Psoas muscle (tissue), 7 donors: ENCODE measurements at regions not wholly inside any gene's neighbourhood (a gene's known extent, or its start where the extent isn't known, plus 50 kb on each side); places are given as distances from the start of the nearest gene placed in this dataset.

Source experiments
- ATAC-seq, 4 donors: fragments of 200-7000 bp; cut with Tn5 transposase; one replicate each; pipeline ENCODE4 v1.9.1; 2020; ENCODE audit warnings: moderate library complexity in 3 of 4, mild to moderate bottlenecking in 2 of 4
- DNase-seq, 2 donors: peaks; one replicate each; pipeline ENCODE4 v3.0.0-alpha.2; 2020
- H3K27ac ChIP-seq: fragments of 200-600 bp; one replicate; pipeline ENCODE4 v1.8.0; 2022
- H3K27me3 ChIP-seq, 3 donors: fragments of 200-600 bp in 1 of 3; one replicate each; pipeline versions ENCODE4 v1.6.1 to v1.8.0; 2013 to 2022; ENCODE audit warnings: low read length in 2 of 3, mild to moderate bottlenecking in 2 of 3, moderate library complexity in 1 of 3; ENCODE audit not compliant: insufficient read depth in 3 of 3
- H3K36me3 ChIP-seq, 2 donors: fragments of 200-600 bp in 1 of 2; one replicate each; pipeline versions ENCODE4 v1.6.1 to v1.8.0; 2013 to 2022; ENCODE audit warnings: low read depth in 1 of 2, mild to moderate bottlenecking in 1 of 2, moderate library complexity in 1 of 2; ENCODE audit not compliant: insufficient read depth in 1 of 2
- H3K4me1 ChIP-seq: fragments of 200-600 bp; one replicate; pipeline ENCODE4 v1.8.0; 2022
- H3K4me3 ChIP-seq: fragments of 200-600 bp; one replicate; pipeline ENCODE4 v1.8.0; 2022; ENCODE audit warnings: mild to moderate bottlenecking
- H3K9me3 ChIP-seq: fragments of 200-600 bp; one replicate; pipeline ENCODE4 v1.8.0; 2022
- WGBS, 3 donors: extraction: QIAGEN DNeasy Blood & Tissue Kit; methylation state at CpG; one replicate each; pipeline versions ENCODE4 v1.1.6 to v1.1.7; 2013; 5-methylcytosine and 5-hydroxymethylcytosine counted together
- intact Hi-C, 2 donors: fragments of 100-400 bp; cut with DNase I; formaldehyde crosslinking; loops; one replicate each; pipeline versions ENCODE4 v1.11.0 to v1.14.2; 2022
- TF ChIP-seq, protein P1 (sequence below): fragments of 200-600 bp; IDR thresholded peaks from one replicate; pipeline ENCODE4 v1.8.0; 2022; ENCODE audit warnings: antibody characterized with exemption
- donor health status: healthy with polysubstance abuse.
- donor health status: DM: no; HTN: no; CAD: no; lungs with moderate emphysema.
- donor health status: Bipolar disorder and iron deficiency.
- donor health status: healthy.
- donor health status: DM: yes; HTN: yes; CAD: no.
- donor health status: DM: no; HTN: no; CAD: no.
- donor health status: DM: yes; HTN: yes; CAD: no.

DNA sequence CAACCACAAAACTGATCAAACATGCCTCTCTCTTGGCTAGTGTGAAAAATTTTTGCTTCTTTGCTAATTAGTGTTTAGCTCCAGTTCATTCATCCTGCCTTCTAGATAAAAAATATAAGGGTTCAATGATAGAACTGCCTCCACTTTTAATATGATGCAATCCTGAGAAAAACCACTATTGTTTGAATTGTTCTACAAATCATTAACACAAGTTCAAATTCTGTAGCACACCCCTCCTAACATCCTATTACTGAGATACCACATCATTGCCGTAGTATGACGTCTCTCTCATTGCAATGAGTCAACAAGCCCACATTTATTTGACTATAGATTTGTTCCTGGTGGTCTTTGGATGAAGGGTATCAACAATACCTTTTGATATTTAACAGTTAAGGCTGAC lies 365.8 kb upstream of the OPRM1 start:
- 79 to 86% (median 82%) methylated on average over 2 of the region's 2 CpGs for WGBS, 3 donors
- Histone ChIP-seq H3K27ac (no peak overlapping the region), H3K36me3 (no peaks in the 10 kb centered on the region), H3K4me1 (no peaks in the 10 kb centered on the region), H3K27me3 (no peaks in the 10 kb centered on the region), H3K4me3 (no peak overlapping the region), H3K9me3 (no peaks in the 10 kb centered on the region)
- intact Hi-C loops: no loop called here
- ATAC-seq (no peak), DNase-seq (no peak)
- TF ChIP-seq, protein P1, sequence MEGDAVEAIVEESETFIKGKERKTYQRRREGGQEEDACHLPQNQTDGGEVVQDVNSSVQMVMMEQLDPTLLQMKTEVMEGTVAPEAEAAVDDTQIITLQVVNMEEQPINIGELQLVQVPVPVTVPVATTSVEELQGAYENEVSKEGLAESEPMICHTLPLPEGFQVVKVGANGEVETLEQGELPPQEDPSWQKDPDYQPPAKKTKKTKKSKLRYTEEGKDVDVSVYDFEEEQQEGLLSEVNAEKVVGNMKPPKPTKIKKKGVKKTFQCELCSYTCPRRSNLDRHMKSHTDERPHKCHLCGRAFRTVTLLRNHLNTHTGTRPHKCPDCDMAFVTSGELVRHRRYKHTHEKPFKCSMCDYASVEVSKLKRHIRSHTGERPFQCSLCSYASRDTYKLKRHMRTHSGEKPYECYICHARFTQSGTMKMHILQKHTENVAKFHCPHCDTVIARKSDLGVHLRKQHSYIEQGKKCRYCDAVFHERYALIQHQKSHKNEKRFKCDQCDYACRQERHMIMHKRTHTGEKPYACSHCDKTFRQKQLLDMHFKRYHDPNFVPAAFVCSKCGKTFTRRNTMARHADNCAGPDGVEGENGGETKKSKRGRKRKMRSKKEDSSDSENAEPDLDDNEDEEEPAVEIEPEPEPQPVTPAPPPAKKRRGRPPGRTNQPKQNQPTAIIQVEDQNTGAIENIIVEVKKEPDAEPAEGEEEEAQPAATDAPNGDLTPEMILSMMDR: no peak

DNA sequence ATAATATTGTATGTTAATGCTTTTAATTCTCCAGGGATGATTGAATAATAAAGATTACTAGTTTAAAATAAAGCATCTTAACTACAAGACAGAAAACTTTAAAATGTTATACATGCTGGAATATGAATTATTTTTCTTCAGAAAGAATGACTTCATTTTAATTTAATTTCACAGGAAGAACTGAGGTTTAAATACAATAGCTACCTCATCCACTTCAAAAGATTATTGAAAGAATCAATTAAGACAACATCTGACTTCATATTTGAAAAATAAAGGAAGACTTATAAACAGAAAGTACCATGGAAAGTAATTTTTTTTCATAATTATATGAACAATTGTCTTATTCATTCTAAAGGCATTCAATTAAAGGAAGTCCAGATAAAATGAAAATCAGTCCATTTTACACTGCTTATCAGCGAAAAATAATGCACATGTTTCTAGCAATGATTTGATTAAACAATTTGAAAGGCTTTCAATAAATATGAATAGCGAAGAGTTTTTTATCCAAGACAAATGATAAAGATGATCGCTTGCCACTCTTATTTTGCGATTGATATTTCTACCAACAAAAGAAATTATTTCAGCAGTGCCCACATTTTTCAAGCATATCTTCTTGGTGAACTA lies 368.5 kb upstream of the OPRM1 start:
- intact Hi-C loops: no loop called here
- Histone ChIP-seq H3K9me3 (no peaks in the 10 kb centered on the region), H3K27me3 (no peaks in the 10 kb centered on the region)

DNA sequence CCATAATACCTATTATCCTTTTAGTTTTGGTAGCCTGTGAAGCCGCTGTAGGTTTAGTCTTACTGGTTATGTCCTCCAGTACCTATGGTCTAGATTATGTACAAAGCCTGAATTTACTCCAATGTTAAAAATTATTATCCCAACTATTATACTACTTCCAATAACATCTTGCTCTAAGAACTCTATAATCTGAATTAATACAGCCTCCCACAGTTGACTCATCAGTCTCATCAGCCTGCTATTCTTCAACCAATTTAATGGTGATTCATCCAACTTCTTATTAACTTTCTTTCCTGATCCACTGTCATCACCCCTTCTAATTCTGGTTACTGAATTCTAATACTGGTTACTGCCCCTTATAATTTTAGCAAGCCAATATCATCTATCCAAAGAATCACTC lies 370.3 kb upstream of the OPRM1 start:
- H3K27ac ChIP-seq: no peak overlapping the region
- no peaks in the 10 kb centered on the region for H3K27me3 ChIP-seq
- H3K4me3 ChIP-seq: no peak overlapping the region
- TF ChIP-seq, protein P1: no peak
- ATAC-seq (no peak), DNase-seq (no peak)
- no peaks in the 10 kb centered on the region for H3K36me3 ChIP-seq
- no peaks in the 10 kb centered on the region for H3K4me1 ChIP-seq
- 90 to 95% (median 93%) methylated on average over 1 of the region's 1 CpG for WGBS, 3 donors
- intact Hi-C loops: no loop called here
- no peaks in the 10 kb centered on the region for H3K9me3 ChIP-seq

More for the DNA sequence above, 368.5 kb upstream of the OPRM1 start:
- DNase-seq: no peak
- Histone ChIP-seq H3K4me1 (no peaks in the 10 kb centered on the region), H3K36me3 (no peaks in the 10 kb centered on the region), H3K27ac (no peak overlapping the region), H3K4me3 (no peak overlapping the region)
- 85 to 87% (median 86%) methylated on average over 4 of the region's 4 CpGs for WGBS, 3 donors
- no peak for ATAC-seq
- TF ChIP-seq, protein P1: no peak

DNA sequence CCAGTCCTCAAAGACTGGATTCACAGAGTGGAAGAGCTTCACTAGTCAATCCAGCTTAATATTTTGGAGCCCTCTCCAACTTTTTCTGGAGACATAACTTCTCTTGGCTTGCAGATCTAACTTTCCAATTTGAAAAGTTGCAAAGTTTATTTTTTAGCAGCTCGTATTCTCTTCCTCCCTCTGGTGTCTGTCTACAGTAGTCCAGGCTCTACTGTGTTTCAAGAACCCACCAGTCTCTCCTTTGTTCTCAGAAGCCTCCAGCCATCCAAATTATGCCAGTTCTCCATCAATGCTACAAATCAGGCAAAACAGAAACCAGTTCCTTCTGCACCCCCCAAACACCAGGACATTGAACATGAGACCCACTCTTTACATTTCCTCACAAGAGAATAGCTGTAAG lies 376.1 kb upstream of the OPRM1 start:
- H3K36me3 ChIP-seq: no peaks in the 10 kb centered on the region
- ATAC-seq (no peak), DNase-seq (no peak)
- no peaks in the 10 kb centered on the region for H3K27me3 ChIP-seq
- TF ChIP-seq, protein P1: no peak
- H3K27ac ChIP-seq: no peak overlapping the region
- WGBS, 3 donors: 63 to 84% (median 78%) methylated on average over 1 of the region's 1 CpG
- no peaks in the 10 kb centered on the region for H3K4me1 ChIP-seq
- no peaks in the 10 kb centered on the region for H3K9me3 ChIP-seq
- no peak overlapping the region for H3K4me3 ChIP-seq
- intact Hi-C loops: no loop called here

DNA sequence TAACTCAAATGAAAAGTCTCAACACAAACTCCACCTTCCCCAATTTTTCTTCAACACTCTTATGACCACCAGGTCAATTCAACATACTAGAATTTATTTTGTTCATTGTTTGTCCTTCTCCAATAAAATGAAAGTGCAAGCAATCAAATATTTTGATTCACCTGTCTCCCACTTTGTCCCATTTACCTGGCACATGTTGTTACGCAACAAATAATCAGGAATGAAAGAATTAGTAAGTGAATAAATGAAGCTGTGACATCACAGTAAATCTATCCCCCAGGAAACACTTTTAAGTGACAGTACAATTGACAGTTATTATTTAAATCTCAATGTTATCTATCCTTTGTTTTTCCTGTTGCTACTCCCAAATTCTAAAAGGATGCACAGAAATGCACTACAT lies 393.7 kb upstream of the OPRM1 start:
- TF ChIP-seq, protein P1: no peak
- intact Hi-C loops: no loop called here
- WGBS, 3 donors: 95 to 97% (median 97%) methylated on average over 1 of the region's 1 CpG

More for the DNA sequence above, 393.7 kb upstream of the OPRM1 start:
- Histone ChIP-seq H3K36me3 (no peaks in the 10 kb centered on the region), H3K4me1 (no peaks in the 10 kb centered on the region), H3K27me3 (no peaks in the 10 kb centered on the region), H3K27ac (no peak overlapping the region), H3K9me3 (no peaks in the 10 kb centered on the region), H3K4me3 (no peak overlapping the region)
- no peak for ATAC-seq
- no peak for DNase-seq
